ENCODE measurements at regions not wholly inside any gene's neighbourhood (a gene's known extent, or its start where the extent isn't known, plus 50 kb on each side); places are given as distances from the start of the nearest gene placed in this dataset.
"Not testable (repeated sequence)": the region's sequence is repeated elsewhere in the genome, so short reads cannot be mapped to it uniquely, and the experiment has no call there.

- not testable (repeated sequence) for H3K36me3 Mint-ChIP-seq (ENCODE audit: low read depth); H3K4me1 Mint-ChIP-seq (ENCODE audit: low read depth); DNase-seq (ENCODE audit: low spot score); H3K27ac Mint-ChIP-seq; H3K4me3 Mint-ChIP-seq; H3K27me3 Mint-ChIP-seq (ENCODE audit: low read depth)
- peaks cover 56% of the 10 kb centered on the region for H3K9me3 Mint-ChIP-seq
Measured at GRCh38 chr20:29031262-29031982, 2226.0 kb upstream of the DEFB115 start.

- DNase-seq (ENCODE audit: low spot score); H3K4me1 Mint-ChIP-seq (ENCODE audit: low read depth); H3K27me3 Mint-ChIP-seq (ENCODE audit: low read depth); H3K4me3 Mint-ChIP-seq; H3K27ac Mint-ChIP-seq; H3K36me3 Mint-ChIP-seq (ENCODE audit: low read depth): not testable (repeated sequence)
- peaks cover 49% of the 10 kb centered on the region for H3K9me3 Mint-ChIP-seq
Measured at GRCh38 chr20:29044239-29044638, 2213.2 kb upstream of the DEFB115 start.

- not testable (repeated sequence) for H3K4me3 Mint-ChIP-seq; H3K36me3 Mint-ChIP-seq (ENCODE audit: low read depth); H3K4me1 Mint-ChIP-seq (ENCODE audit: low read depth); H3K27ac Mint-ChIP-seq; DNase-seq (ENCODE audit: low spot score); H3K27me3 Mint-ChIP-seq (ENCODE audit: low read depth)
- peaks cover 40% of the 10 kb centered on the region for H3K9me3 Mint-ChIP-seq
Measured at GRCh38 chr20:29050008-29050606, 2207.4 kb upstream of the DEFB115 start.

- DNase-seq (ENCODE audit: low spot score); H3K27ac Mint-ChIP-seq; H3K4me1 Mint-ChIP-seq (ENCODE audit: low read depth); H3K27me3 Mint-ChIP-seq (ENCODE audit: low read depth); H3K36me3 Mint-ChIP-seq (ENCODE audit: low read depth); H3K4me3 Mint-ChIP-seq: not testable (repeated sequence)
- peaks cover 46% of the 10 kb centered on the region for H3K9me3 Mint-ChIP-seq
Measured at GRCh38 chr20:29057866-29058484, 2199.5 kb upstream of the DEFB115 start.

GRCh38 chr20:29062451-29062850 is 2195.0 kb upstream of the DEFB115 start:
- not testable (repeated sequence) for DNase-seq (ENCODE audit: low spot score); H3K4me3 Mint-ChIP-seq; H3K36me3 Mint-ChIP-seq (ENCODE audit: low read depth); H3K4me1 Mint-ChIP-seq (ENCODE audit: low read depth); H3K27me3 Mint-ChIP-seq (ENCODE audit: low read depth); H3K27ac Mint-ChIP-seq
- peaks cover 57% of the 10 kb centered on the region for H3K9me3 Mint-ChIP-seq

GRCh38 chr20:29066341-29066740 is 2191.1 kb upstream of the DEFB115 start:
- not testable (repeated sequence) for H3K27me3 Mint-ChIP-seq (ENCODE audit: low read depth); H3K27ac Mint-ChIP-seq; DNase-seq (ENCODE audit: low spot score); H3K4me1 Mint-ChIP-seq (ENCODE audit: low read depth); H3K4me3 Mint-ChIP-seq; H3K36me3 Mint-ChIP-seq (ENCODE audit: low read depth)
- peaks cover 52% of the 10 kb centered on the region for H3K9me3 Mint-ChIP-seq

GRCh38 chr20:29073640-29074039 is 2183.8 kb upstream of the DEFB115 start:
- not testable (repeated sequence) for H3K4me1 Mint-ChIP-seq (ENCODE audit: low read depth); H3K27me3 Mint-ChIP-seq (ENCODE audit: low read depth); H3K27ac Mint-ChIP-seq; DNase-seq (ENCODE audit: low spot score); H3K4me3 Mint-ChIP-seq; H3K36me3 Mint-ChIP-seq (ENCODE audit: low read depth)
- H3K9me3 Mint-ChIP-seq, result peaks cover 44% of the 10 kb centered on the region

- Mint-ChIP-seq H3K4me1 (ENCODE audit: low read depth) (no peaks in the 10 kb centered on the region), H3K36me3 (ENCODE audit: low read depth) (no peaks in the 10 kb centered on the region), H3K27me3 (ENCODE audit: low read depth) (no peaks in the 10 kb centered on the region), H3K4me3 (no peak overlapping the region), H3K27ac (no peak overlapping the region), H3K9me3 (peaks cover 60% of the 10 kb centered on the region)
- DNase-seq (ENCODE audit: low spot score), result no peak
Measured at GRCh38 chr20:29079769-29080690, 2177.4 kb upstream of the DEFB115 start.

GRCh38 chr20:29081712-29082111 is 2175.8 kb upstream of the DEFB115 start:
- not testable (repeated sequence) for H3K4me3 Mint-ChIP-seq; H3K4me1 Mint-ChIP-seq (ENCODE audit: low read depth); DNase-seq (ENCODE audit: low spot score); H3K36me3 Mint-ChIP-seq (ENCODE audit: low read depth); H3K27me3 Mint-ChIP-seq (ENCODE audit: low read depth); H3K27ac Mint-ChIP-seq
- H3K9me3 Mint-ChIP-seq, result peaks cover 59% of the 10 kb centered on the region

GRCh38 chr20:29085625-29086024 is 2171.8 kb upstream of the DEFB115 start:
- Mint-ChIP-seq H3K36me3 (ENCODE audit: low read depth) (no peaks in the 10 kb centered on the region), H3K4me3 (no peak overlapping the region), H3K4me1 (ENCODE audit: low read depth) (no peaks in the 10 kb centered on the region), H3K27ac (no peak overlapping the region), H3K27me3 (ENCODE audit: low read depth) (no peaks in the 10 kb centered on the region), H3K9me3 (peaks cover 60% of the 10 kb centered on the region)
- no peak for DNase-seq (ENCODE audit: low spot score)

- H3K4me3 Mint-ChIP-seq; DNase-seq (ENCODE audit: low spot score); H3K36me3 Mint-ChIP-seq (ENCODE audit: low read depth); H3K27me3 Mint-ChIP-seq (ENCODE audit: low read depth); H3K4me1 Mint-ChIP-seq (ENCODE audit: low read depth); H3K27ac Mint-ChIP-seq: not testable (repeated sequence)
- H3K9me3 Mint-ChIP-seq, result peaks cover 64% of the 10 kb centered on the region
Measured at GRCh38 chr20:29086145-29086718, 2171.2 kb upstream of the DEFB115 start.

- Mint-ChIP-seq H3K36me3 (ENCODE audit: low read depth) (no peaks in the 10 kb centered on the region), H3K4me3 (no peak overlapping the region), H3K27ac (no peak overlapping the region), H3K9me3 (peaks cover 60% of the 10 kb centered on the region), H3K27me3 (ENCODE audit: low read depth) (no peaks in the 10 kb centered on the region), H3K4me1 (ENCODE audit: low read depth) (no peaks in the 10 kb centered on the region)
- no peak for DNase-seq (ENCODE audit: low spot score)
Measured at GRCh38 chr20:29086938-29087337, 2170.5 kb upstream of the DEFB115 start.

GRCh38 chr20:29087887-29088286 is 2169.6 kb upstream of the DEFB115 start:
- not testable (repeated sequence) for H3K36me3 Mint-ChIP-seq (ENCODE audit: low read depth); H3K27me3 Mint-ChIP-seq (ENCODE audit: low read depth); H3K4me1 Mint-ChIP-seq (ENCODE audit: low read depth); H3K27ac Mint-ChIP-seq; H3K4me3 Mint-ChIP-seq; DNase-seq (ENCODE audit: low spot score)
- peaks cover 57% of the 10 kb centered on the region for H3K9me3 Mint-ChIP-seq

Measured in T-helper 2 cell treated with Interferon-gamma antibody and Interleukin-4, amounts not matched to agents 5 μg/mL and 100 μg/mL, for 36 hours (primary cell).